ACC112 (cell line): ENCODE measurements at regions not wholly inside any gene's neighbourhood (a gene's known extent, or its start where the extent isn't known, plus 50 kb on each side); places are given as distances from the start of the nearest gene placed in this dataset.

ENCODE experiments used
- H2AFZ ChIP-seq: fragments of 200-600 bp; sonication (generic); one replicate; pipeline ENCODE4 v1.6.0; 2017; ENCODE audit warnings: antibody characterized with exemption, low read length; ENCODE audit not compliant: unreplicated experiment
- H3K27ac ChIP-seq: fragments of 200-600 bp; sonication (generic); 2 replicates; pipeline ENCODE4 v1.5.1; 2014; ENCODE audit warnings: low read depth, mild to moderate bottlenecking, antibody characterized with exemption, low read length, moderate library complexity
- H3K27me3 ChIP-seq: fragments of 200-600 bp; sonication (generic); 2 replicates; pipeline ENCODE4 v1.6.1; 2014; ENCODE audit warnings: mild to moderate bottlenecking, antibody characterized with exemption, low read length, moderate library complexity, mixed read lengths; ENCODE audit not compliant: insufficient read depth
- H3K36me3 ChIP-seq: fragments of 200-600 bp; sonication (generic); 2 replicates; pipeline ENCODE4 v1.6.1; 2016; ENCODE audit warnings: mild to moderate bottlenecking, antibody characterized with exemption, low read length, moderate library complexity, mixed read lengths; ENCODE audit not compliant: insufficient read depth
- H3K4me1 ChIP-seq: fragments of 200-600 bp; sonication (generic); one replicate; pipeline ENCODE4 v1.6.1; 2016; ENCODE audit warnings: low read length, mixed read lengths; ENCODE audit not compliant: insufficient read depth, unreplicated experiment, control insufficient read depth
- H3K4me3 ChIP-seq: fragments of 200-600 bp; sonication (generic); 2 replicates; pipeline ENCODE4 v1.5.1; 2014; ENCODE audit warnings: mild to moderate bottlenecking, low read depth, low read length
- H3K79me2 ChIP-seq: fragments of 200-600 bp; sonication (generic); one replicate; pipeline ENCODE4 v1.6.0; 2016; ENCODE audit warnings: low read length; ENCODE audit not compliant: control insufficient read depth, unreplicated experiment, insufficient read depth

DNA sequence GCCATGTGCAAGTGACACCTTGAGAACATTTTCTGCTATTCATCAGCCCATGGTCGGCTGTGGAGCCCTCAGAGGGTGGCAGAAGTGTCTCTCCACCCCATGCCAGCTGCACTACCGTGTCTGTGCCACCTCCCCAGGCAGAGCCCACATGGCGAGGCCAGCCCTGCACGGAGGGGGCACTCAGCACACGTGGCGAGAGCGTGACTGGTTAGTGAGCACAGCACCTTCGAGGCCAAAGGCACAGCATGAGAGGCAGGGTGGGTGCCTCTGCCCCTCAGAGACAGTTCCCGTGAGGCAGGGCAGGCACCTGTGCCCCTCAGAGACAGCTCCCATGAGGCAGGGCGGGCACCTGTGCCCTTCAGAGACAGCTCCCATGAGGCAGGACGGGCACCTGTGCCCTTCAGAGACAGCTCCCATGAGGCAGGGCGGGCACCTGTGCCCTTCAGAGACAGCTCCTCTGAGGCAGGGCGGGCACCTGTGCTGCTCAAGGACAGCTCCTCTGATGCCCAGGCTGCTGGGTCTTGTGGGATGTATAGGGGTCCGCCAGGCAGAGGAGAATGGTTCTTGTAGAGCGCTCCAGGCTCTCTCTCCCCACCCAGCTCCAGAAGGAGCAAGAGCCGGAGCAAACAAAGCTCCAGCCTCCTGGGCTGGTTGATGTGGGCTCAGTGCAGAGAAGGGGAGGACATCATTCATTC, 179.8 kb upstream of the PPP1R26 start:
- no peaks in the 10 kb centered on the region for H3K36me3 ChIP-seq
- peaks cover 83% of the 10 kb centered on the region for H3K27me3 ChIP-seq
- H3K27ac ChIP-seq: no peak overlapping the region
- H3K4me3 ChIP-seq: no peak overlapping the region
- H2AFZ ChIP-seq: no peak overlapping the region
- no peaks in the 10 kb centered on the region for H3K79me2 ChIP-seq
- H3K4me1 ChIP-seq: no peaks in the 10 kb centered on the region

DNA sequence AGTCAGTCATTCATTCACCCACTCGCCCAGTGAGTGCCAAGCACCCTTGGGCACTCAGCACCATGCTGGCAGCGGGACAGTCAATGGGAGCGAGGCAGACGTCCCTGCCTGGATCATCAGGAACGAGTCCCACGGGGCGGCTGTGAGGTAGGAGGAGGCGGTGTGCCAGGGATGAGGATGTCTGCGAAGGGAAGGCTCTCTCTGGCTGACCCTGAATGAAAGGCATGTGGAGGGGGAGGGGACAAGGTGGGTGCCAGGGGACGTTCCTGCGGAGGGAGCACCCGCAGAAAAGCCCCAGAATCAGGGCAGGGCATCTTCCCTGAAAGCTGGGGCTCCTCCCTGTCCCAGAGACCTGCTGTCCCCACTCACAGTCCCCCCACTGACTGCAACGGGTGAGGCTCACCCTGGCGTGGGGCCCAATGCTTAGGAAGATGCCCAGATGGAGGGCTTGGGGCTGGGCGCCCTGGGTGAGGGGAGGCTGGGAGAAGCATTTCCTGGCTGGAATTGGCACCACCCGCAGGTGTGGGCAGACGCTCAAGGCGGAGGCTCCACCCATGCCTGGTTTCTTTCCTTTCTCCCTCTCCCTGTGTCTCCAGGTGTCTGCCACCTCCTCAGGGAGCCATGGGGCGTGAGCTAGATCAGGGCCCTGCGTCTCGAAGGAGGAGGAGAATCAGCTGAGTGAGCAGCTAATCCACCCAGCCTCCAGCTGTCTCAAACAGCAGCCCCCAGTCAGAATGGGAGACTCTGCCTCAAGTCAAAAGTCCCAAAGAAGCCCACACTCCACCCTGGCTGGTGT, 179.0 kb upstream of the PPP1R26 start:
- Histone ChIP-seq H3K27me3 (peaks cover 84% of the 10 kb centered on the region), H3K36me3 (no peaks in the 10 kb centered on the region), H3K4me1 (no peaks in the 10 kb centered on the region), H2AFZ (no peak overlapping the region), H3K79me2 (no peaks in the 10 kb centered on the region), H3K27ac (no peak overlapping the region), H3K4me3 (no peak overlapping the region)

- no peaks in the 10 kb centered on the region for H3K79me2 ChIP-seq
- no peak overlapping the region for H2AFZ ChIP-seq
- no peak overlapping the region for H3K4me3 ChIP-seq
- H3K27ac ChIP-seq: no peak overlapping the region
- H3K4me1 ChIP-seq: no peaks in the 10 kb centered on the region
- no peaks in the 10 kb centered on the region for H3K36me3 ChIP-seq
- H3K27me3 ChIP-seq: peaks cover 77% of the 10 kb centered on the region
Observed at GRCh38 chr9:135301271-135302263, 178.0 kb upstream of the PPP1R26 start.

GRCh38 chr9:135302329-135303279, 177.0 kb upstream of the PPP1R26 start:
- Histone ChIP-seq H3K4me1 (no peaks in the 10 kb centered on the region), H2AFZ (no peak overlapping the region), H3K4me3 (peak overlapping the region; percentile 57), H3K27me3 (peaks cover 78% of the 10 kb centered on the region), H3K36me3 (no peaks in the 10 kb centered on the region), H3K27ac (no peak overlapping the region), H3K79me2 (no peaks in the 10 kb centered on the region)

DNA sequence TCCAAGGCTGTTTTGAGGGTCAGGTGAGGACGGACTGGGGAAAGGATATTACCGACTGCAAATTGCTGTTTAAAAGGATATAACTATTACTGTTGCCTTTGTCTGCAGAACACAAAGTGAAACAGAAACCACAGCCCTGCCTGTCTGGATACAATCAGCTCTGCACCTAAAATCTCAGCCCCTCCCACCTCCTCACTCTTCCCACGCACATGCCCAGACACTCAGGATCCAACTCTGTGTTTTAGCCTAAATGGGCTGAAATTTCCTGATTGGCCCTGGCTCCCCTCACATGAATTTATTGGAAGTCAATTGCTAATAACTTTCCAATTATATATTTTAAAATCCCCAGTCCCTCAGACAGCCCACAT, 176.3 kb upstream of the PPP1R26 start:
- H3K4me3 ChIP-seq: peak overlapping the region; percentile 57
- no peaks in the 10 kb centered on the region for H3K36me3 ChIP-seq
- H3K27me3 ChIP-seq: peaks cover 72% of the 10 kb centered on the region
- H3K4me1 ChIP-seq: no peaks in the 10 kb centered on the region
- no peak overlapping the region for H2AFZ ChIP-seq
- H3K27ac ChIP-seq: no peak overlapping the region
- no peaks in the 10 kb centered on the region for H3K79me2 ChIP-seq

DNA sequence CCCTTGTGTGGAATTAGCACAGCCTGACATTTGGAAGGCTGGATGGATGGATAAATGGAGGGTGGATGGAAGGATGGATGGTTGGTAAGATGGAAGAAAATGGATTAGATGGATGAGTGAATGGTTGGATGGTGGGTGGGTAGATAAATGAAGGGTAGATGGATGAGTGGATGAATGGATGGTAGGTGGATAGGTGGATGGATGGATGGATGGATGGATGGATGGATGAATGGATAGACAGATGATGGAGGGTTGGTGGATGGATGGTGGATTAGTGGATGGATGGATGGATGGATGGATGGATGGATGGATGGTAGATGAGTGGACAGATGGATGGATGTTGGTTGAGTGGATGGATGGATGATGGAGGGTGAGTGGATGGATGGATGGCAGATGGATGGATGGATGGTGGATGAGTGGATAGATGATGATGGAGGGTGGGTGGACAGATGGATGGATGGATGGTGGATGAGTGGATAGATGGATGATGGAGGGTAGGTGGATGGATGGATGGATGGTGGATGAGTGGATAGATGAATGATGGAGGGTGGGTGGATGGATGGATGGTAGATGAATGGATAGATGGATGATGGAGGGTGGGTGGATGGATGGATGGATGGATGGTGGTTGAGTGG, 175.6 kb upstream of the PPP1R26 start:
- H3K27ac ChIP-seq: no peak overlapping the region
- no peak overlapping the region for H2AFZ ChIP-seq
- H3K27me3 ChIP-seq: peaks cover 71% of the 10 kb centered on the region
- H3K36me3 ChIP-seq: no peaks in the 10 kb centered on the region
- H3K4me1 ChIP-seq: no peaks in the 10 kb centered on the region
- H3K4me3 ChIP-seq: no peak overlapping the region
- H3K79me2 ChIP-seq: no peaks in the 10 kb centered on the region

GRCh38 chr9:135304886-135305285, 174.7 kb upstream of the PPP1R26 start:
- H3K36me3 ChIP-seq: no peaks in the 10 kb centered on the region
- H3K4me1 ChIP-seq: no peaks in the 10 kb centered on the region
- peaks cover 67% of the 10 kb centered on the region for H3K27me3 ChIP-seq
- H3K4me3 ChIP-seq: no peak overlapping the region
- H3K79me2 ChIP-seq: no peaks in the 10 kb centered on the region
- H3K27ac ChIP-seq: no peak overlapping the region
- no peak overlapping the region for H2AFZ ChIP-seq

GRCh38 chr9:135305546-135306180, 173.9 kb upstream of the PPP1R26 start:
- H3K27me3 ChIP-seq: peaks cover 67% of the 10 kb centered on the region
- H3K27ac ChIP-seq: no peak overlapping the region
- no peaks in the 10 kb centered on the region for H3K36me3 ChIP-seq
- H3K79me2 ChIP-seq: no peaks in the 10 kb centered on the region
- H2AFZ ChIP-seq: no peak overlapping the region
- no peak overlapping the region for H3K4me3 ChIP-seq
- H3K4me1 ChIP-seq: no peaks in the 10 kb centered on the region

DNA sequence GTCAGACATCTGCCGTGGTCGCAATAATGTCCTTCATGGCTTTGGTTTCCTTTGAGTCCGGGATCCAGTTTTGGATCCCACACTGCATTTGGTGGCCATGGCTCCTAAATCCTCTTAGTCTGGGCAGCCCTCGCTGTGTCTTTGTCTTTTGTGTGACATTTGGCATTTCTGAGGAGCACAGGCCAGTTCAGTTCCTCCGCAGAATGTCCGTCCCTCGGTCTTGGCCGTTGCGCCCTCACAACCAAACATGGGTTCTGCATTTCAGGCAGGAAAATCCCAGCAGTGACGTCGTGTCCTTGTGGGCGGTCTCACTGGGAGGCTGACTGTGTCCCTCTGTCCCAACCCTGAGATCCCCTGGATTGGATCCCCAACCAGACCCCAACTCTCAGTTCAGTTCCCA, 172.9 kb upstream of the PPP1R26 start:
- Histone ChIP-seq H3K4me1 (no peaks in the 10 kb centered on the region), H3K79me2 (no peaks in the 10 kb centered on the region), H3K36me3 (no peaks in the 10 kb centered on the region), H3K27me3 (peaks cover 62% of the 10 kb centered on the region), H3K27ac (no peak overlapping the region), H3K4me3 (no peak overlapping the region), H2AFZ (no peak overlapping the region)
